Activated CD4-positive, alpha-beta T cell treated with anti-CD3 and anti-CD28 coated beads, Interleukin-2, Interleukin-6, amounts not matched to agents 100 ng/mL and 50 ng/mL, durations not matched to agents 16 hours and 8 hours (primary cell): ENCODE measurements at regions not wholly inside any gene's neighbourhood (a gene's known extent, or its start where the extent isn't known, plus 50 kb on each side); places are given as distances from the start of the nearest gene placed in this dataset.

Experiments used
- DNase-seq: peaks from one replicate; pipeline ENCODE4 v3.0.0-alpha.2; 2020

- no peak for DNase-seq
Measured at GRCh38 chr2:82848285-82848684, 1610.8 kb downstream of the SUCLG1 start.

- no peak for DNase-seq
Measured at GRCh38 chr2:82839036-82839435, 1620.0 kb downstream of the SUCLG1 start.

GRCh38 chr2:82837588-82838304 is 1621.3 kb downstream of the SUCLG1 start:
- no peak for DNase-seq

- DNase-seq = no peak
Measured at GRCh38 chr2:82834893-82835292, 1624.2 kb downstream of the SUCLG1 start.

- no peak for DNase-seq
Measured at GRCh38 chr2:82827426-82827825, 1631.7 kb downstream of the SUCLG1 start.

GRCh38 chr2:82826437-82826836 is 1632.6 kb downstream of the SUCLG1 start:
- DNase-seq = no peak

GRCh38 chr2:82825410-82826090 is 1633.5 kb downstream of the SUCLG1 start:
- DNase-seq = no peak

GRCh38 chr2:82823892-82824291 is 1635.2 kb downstream of the SUCLG1 start:
- no peak for DNase-seq

GRCh38 chr2:82819951-82820350 is 1639.1 kb downstream of the SUCLG1 start:
- no peak for DNase-seq

GRCh38 chr2:82814146-82814545 is 1644.9 kb downstream of the SUCLG1 start:
- no peak for DNase-seq

GRCh38 chr2:82811946-82812345 is 1647.1 kb downstream of the SUCLG1 start:
- no peak for DNase-seq

- no peak for DNase-seq
Measured at GRCh38 chr2:82803307-82803706, 1655.8 kb downstream of the SUCLG1 start.

- no peak for DNase-seq
Measured at GRCh38 chr2:82797469-82797868, 1661.6 kb downstream of the SUCLG1 start.

- DNase-seq = no peak
Measured at GRCh38 chr2:82796132-82796531, 1662.9 kb downstream of the SUCLG1 start.

GRCh38 chr2:82795446-82795845 is 1663.6 kb downstream of the SUCLG1 start:
- DNase-seq = no peak

- DNase-seq = no peak
Measured at GRCh38 chr2:82793711-82794435, 1665.2 kb downstream of the SUCLG1 start.

GRCh38 chr2:82792316-82792715 is 1666.8 kb downstream of the SUCLG1 start:
- DNase-seq = no peak

- no peak for DNase-seq
Measured at GRCh38 chr2:82790206-82791021, 1668.7 kb downstream of the SUCLG1 start.

GRCh38 chr2:82789851-82790205 is 1669.3 kb downstream of the SUCLG1 start:
- DNase-seq = no peak

GRCh38 chr2:82781176-82781915 is 1677.7 kb downstream of the SUCLG1 start:
- DNase-seq = no peak

GRCh38 chr2:82780050-82780449 is 1679.0 kb downstream of the SUCLG1 start:
- DNase-seq = no peak

- no peak for DNase-seq
Measured at GRCh38 chr2:82752396-82752795, 1706.7 kb downstream of the SUCLG1 start.
